Panc1 (cell line): ENCODE measurements at regions not wholly inside any gene's neighbourhood (a gene's known extent, or its start where the extent isn't known, plus 50 kb on each side); places are given as distances from the start of the nearest gene placed in this dataset.

Source experiments
- ATAC-seq: fragments of 200-7000 bp; cut with Tn5 transposase; 2 replicates; pipeline ENCODE4 v1.9.1; 2020; ENCODE audit warnings: mild to moderate bottlenecking, moderate library complexity
- BruUV-seq: library from RNA; stranded (reverse); fragments of 400-500 nt; replicated peaks from 2 replicates; lab custom pipeline; 2021; lab: Mats Ljungman, UMichigan
- CTCF ChIA-PET: fragments of 300-600 bp; sonication (Branson Sonifier 250); formaldehyde crosslinking; loops from one replicate; lab custom pipeline; 2022; ENCODE audit warnings: antibody characterized with exemption; lab: Charles Lee
- POLR2A ChIA-PET: fragments of 300-600 bp; sonication (Branson Sonifier 250); formaldehyde crosslinking; loops from one replicate; lab custom pipeline; 2022; ENCODE audit warnings: antibody characterized with exemption; lab: Charles Lee
- DNase-seq: peaks from one replicate; pipeline ENCODE4 v3.0.0-alpha.2; 2010; ENCODE audit warnings: low read depth, low spot score
- H3K27ac ChIP-seq: 2 replicates; pipeline ENCODE4 v1.5.1; 2011; ENCODE audit warnings: mild to moderate bottlenecking, low read length, inconsistent platforms
- H3K27me3 ChIP-seq: fragments of 200-500 bp; sonication (Bioruptor generic); 2 replicates; pipeline ENCODE4 v1.6.0; 2014; ENCODE audit warnings: low read length, inconsistent platforms; ENCODE audit not compliant: control insufficient read depth, insufficient read depth
- H3K36me3 ChIP-seq: fragments of 200-500 bp; sonication (Bioruptor generic); 2 replicates; pipeline ENCODE4 v1.5.1; 2014; ENCODE audit warnings: inconsistent platforms, mild to moderate bottlenecking, low read length, moderate library complexity; ENCODE audit not compliant: control insufficient read depth, insufficient read depth
- H3K4me1 ChIP-seq: 2 replicates; pipeline ENCODE4 v1.5.1; 2011; ENCODE audit warnings: inconsistent platforms, mild to moderate bottlenecking, low read length, moderate library complexity; ENCODE audit not compliant: control insufficient read depth, insufficient read depth
- H3K4me3 ChIP-seq, 2 experiments: 2 replicates each; pipeline ENCODE4 v1.5.1; 2011 to 2012; ENCODE audit warnings: low read depth in 2 of 2, low read length in 2 of 2, mild to moderate bottlenecking in 2 of 2, inconsistent platforms in 1 of 2, moderate library complexity in 1 of 2
- H3K9me3 ChIP-seq: fragments of 200-500 bp; sonication (Bioruptor generic); 2 replicates; pipeline ENCODE4 v1.5.1; 2014; ENCODE audit warnings: low read depth, mild to moderate bottlenecking, inconsistent platforms, low read length, moderate library complexity; ENCODE audit not compliant: control insufficient read depth, insufficient read depth
- CTCF ChIP-seq: fragments of 450-650 bp; IDR thresholded peaks from 2 replicates; pipeline ENCODE4 v1.5.1; 2017; ENCODE audit warnings: mild to moderate bottlenecking
- POLR2AphosphoS5 ChIP-seq: IDR thresholded peaks from 2 replicates; pipeline ENCODE4 v1.6.1; 2012; ENCODE audit warnings: mild to moderate bottlenecking, low read depth, low read length, moderate library complexity
- REST ChIP-seq, 2 experiments: IDR thresholded peaks; 2 replicates each; pipeline ENCODE4 v1.6.1; 2011 to 2012; ENCODE audit warnings: low read depth in 2 of 2, control low read depth in 1 of 2, low read length in 1 of 2, mild to moderate bottlenecking in 1 of 2, moderate library complexity in 1 of 2; ENCODE audit not compliant: insufficient read depth in 1 of 2
- SIN3A ChIP-seq: IDR thresholded peaks from 2 replicates; pipeline ENCODE4 v1.6.1; 2012; ENCODE audit warnings: low read depth, mild to moderate bottlenecking, low read length, moderate library complexity, borderline replicate concordance; ENCODE audit not compliant: insufficient read depth
- TCF7L2 ChIP-seq: IDR thresholded peaks from 2 replicates; pipeline ENCODE4 v1.6.1; 2011; ENCODE audit warnings: mild to moderate bottlenecking, low read depth, low read length, inconsistent platforms
- in situ Hi-C: cut with HindIII; loops from 2 replicates; pipeline ENCODE4 v1.10.0; 2016; ENCODE audit warnings: low sequenced_read_pairs, low pct_unique_long_range_greater_than_20kb
- intact Hi-C: fragments of 100-400 bp; cut with micrococcal nuclease; formaldehyde crosslinking; loops from one replicate; pipeline ENCODE4 v1.10.0; 2022; ENCODE audit not compliant: unreplicated experiment

GRCh38 chr15:98547275-98547674 is 101.1 kb upstream of the IGF1R start:
- no peaks in the 10 kb centered on the region for H3K9me3 ChIP-seq
- no peak overlapping the region for H3K4me3 ChIP-seq
- ChIA-PET POLR2A (no interaction called here), CTCF (no interaction called here)
- no peak overlapping the region for H3K27ac ChIP-seq
- no peaks in the 10 kb centered on the region for H3K36me3 ChIP-seq
- TF ChIP-seq TCF7L2 = no peak
- no peak for TF ChIP-seq POLR2AphosphoS5
- TF ChIP-seq REST (IDR thresholded peaks at IDR 0.05; ENCODE audit: insufficient read depth in 1 of 2, low read depth in 2 of 2, low read length in 1 of 2) = no peak
- TF ChIP-seq SIN3A = no peak
- no peak for TF ChIP-seq CTCF
- H3K4me1 ChIP-seq = no peaks in the 10 kb centered on the region
- ATAC-seq (no peak), DNase-seq (no peak)
- intact Hi-C loops = no loop called here
- in situ Hi-C loops = no loop called here
- no TSS peak for BruUV-seq
- H3K27me3 ChIP-seq = no peaks in the 10 kb centered on the region; the same call in 1 of the 2 replicates

- Histone ChIP-seq H3K36me3 (no peaks in the 10 kb centered on the region), H3K27ac (peak overlapping the region; percentile 78), H3K27me3 (no peaks in the 10 kb centered on the region; the same call in 1 of the 2 replicates), H3K4me3 (peak overlapping the region; percentile 61 to 77), H3K9me3 (no peaks in the 10 kb centered on the region), H3K4me1 (no peaks in the 10 kb centered on the region)
- TF ChIP-seq POLR2AphosphoS5 = no peak
- TF ChIP-seq CTCF = no peak
- TF ChIP-seq REST (IDR thresholded peaks at IDR 0.05; ENCODE audit: insufficient read depth in 1 of 2, low read depth in 2 of 2, low read length in 1 of 2) = no peak
- TF ChIP-seq TCF7L2 = no peak
- TF ChIP-seq SIN3A = no peak
- DNase-seq (no peak), ATAC-seq (peak; percentile 47)
- CTCF ChIA-PET = no interaction called here
- POLR2A ChIA-PET = no interaction called here
- BruUV-seq = no TSS peak
- intact Hi-C loops = no loop called here
- in situ Hi-C loops = no loop called here
Observed at GRCh38 chr15:98547741-98548138, 100.6 kb upstream of the IGF1R start.
